Parathyroid adenoma (tissue), 2 donors: ENCODE measurements at regions not wholly inside any gene's neighbourhood (a gene's known extent, or its start where the extent isn't known, plus 50 kb on each side); places are given as distances from the start of the nearest gene placed in this dataset.
"Not testable (repeated sequence)": the region's sequence is repeated elsewhere in the genome, so short reads cannot be mapped to it uniquely, and the experiment has no call there.

Source experiments
- H2AFZ ChIP-seq: fragments of 300-600 bp; sonication (generic); one replicate; pipeline ENCODE4 v1.7.0; 2017; ENCODE audit warnings: antibody characterized with exemption, mild to moderate bottlenecking
- H3K27ac ChIP-seq: fragments of 300-600 bp; sonication (generic); one replicate; pipeline ENCODE4 v1.7.0; 2017
- H3K27me3 ChIP-seq: fragments of 300-600 bp; sonication (generic); one replicate; pipeline ENCODE4 v1.7.0; 2017; ENCODE audit warnings: low read length; ENCODE audit not compliant: control insufficient read depth, insufficient read depth
- H3K36me3 ChIP-seq: fragments of 300-600 bp; sonication (generic); one replicate; pipeline ENCODE4 v1.7.0; 2017; ENCODE audit warnings: low read length; ENCODE audit not compliant: control insufficient read depth, insufficient read depth
- H3K4me1 ChIP-seq: fragments of 300-600 bp; sonication (generic); one replicate; pipeline ENCODE4 v1.7.0; 2017; ENCODE audit warnings: control low read depth
- H3K4me2 ChIP-seq: fragments of 300-600 bp; sonication (generic); one replicate; pipeline ENCODE4 v1.7.0; 2017; ENCODE audit warnings: low read length
- H3K4me3 ChIP-seq: fragments of 300-600 bp; sonication (generic); one replicate; pipeline ENCODE4 v1.7.0; 2017; ENCODE audit warnings: low read depth, low read length
- H3K79me2 ChIP-seq: fragments of 300-600 bp; sonication (generic); one replicate; pipeline ENCODE4 v1.7.0; 2017; ENCODE audit warnings: control low read depth
- H3K9ac ChIP-seq: fragments of 300-600 bp; sonication (generic); one replicate; pipeline ENCODE4 v1.7.0; 2017; ENCODE audit warnings: mild to moderate bottlenecking
- H3K9me3 ChIP-seq: fragments of 300-600 bp; sonication (generic); one replicate; pipeline ENCODE4 v1.7.0; 2017; ENCODE audit warnings: low read length; ENCODE audit not compliant: control insufficient read depth
- CTCF ChIP-seq: fragments of 300-600 bp; sonication (generic); IDR thresholded peaks from one replicate; pipeline ENCODE4 v1.7.0; 2017; ENCODE audit warnings: antibody characterized with exemption, mild to moderate bottlenecking
- donor health status: primary hyperparathyroidism.

GRCh38 chr21:23130308-23130707 is 2132.1 kb downstream of the NCAM2 start:
- H3K9me3 ChIP-seq, result no peaks in the 10 kb centered on the region
- H3K9ac ChIP-seq, result no peak overlapping the region
- no peaks in the 10 kb centered on the region for H3K27me3 ChIP-seq
- H3K4me2 ChIP-seq, result no peak overlapping the region
- no peaks in the 10 kb centered on the region for H3K4me1 ChIP-seq
- TF ChIP-seq CTCF, result no peak
- H2AFZ ChIP-seq, result no peak overlapping the region
- H3K79me2 ChIP-seq, result no peaks in the 10 kb centered on the region
- no peak overlapping the region for H3K4me3 ChIP-seq
- H3K27ac ChIP-seq, result no peak overlapping the region
- H3K36me3 ChIP-seq, result no peaks in the 10 kb centered on the region

- Histone ChIP-seq H3K79me2 (no peaks in the 10 kb centered on the region), H3K36me3 (no peaks in the 10 kb centered on the region), H3K4me2 (no peak overlapping the region), H3K9me3 (no peaks in the 10 kb centered on the region), H3K9ac (no peak overlapping the region), H3K27me3 (no peaks in the 10 kb centered on the region), H3K4me3 (no peak overlapping the region), H2AFZ (no peak overlapping the region), H3K27ac (no peak overlapping the region), H3K4me1 (no peaks in the 10 kb centered on the region)
- TF ChIP-seq CTCF, result no peak
These were observed 2133.0 kb downstream of the NCAM2 start for GRCh38 chr21:23131177-23131576.

- Histone ChIP-seq H3K4me1 (no peaks in the 10 kb centered on the region), H3K9me3 (no peaks in the 10 kb centered on the region)
- no peak for TF ChIP-seq CTCF
These were observed 2140.6 kb downstream of the NCAM2 start for GRCh38 chr21:23138797-23139196.

GRCh38 chr21:23152130-23152529 is 2153.9 kb downstream of the NCAM2 start:
- H3K4me1 ChIP-seq, result no peaks in the 10 kb centered on the region
- no peak overlapping the region for H2AFZ ChIP-seq
- H3K4me3 ChIP-seq, result no peak overlapping the region
- H3K27me3 ChIP-seq, result no peaks in the 10 kb centered on the region
- H3K9ac ChIP-seq, result no peak overlapping the region
- no peak overlapping the region for H3K27ac ChIP-seq
- H3K9me3 ChIP-seq, result no peaks in the 10 kb centered on the region
- TF ChIP-seq CTCF, result no peak
- no peaks in the 10 kb centered on the region for H3K36me3 ChIP-seq
- H3K4me2 ChIP-seq, result no peak overlapping the region
- H3K79me2 ChIP-seq, result no peaks in the 10 kb centered on the region

More at GRCh38 chr21:23138797-23139196, 2140.6 kb downstream of the NCAM2 start:
- H3K9ac ChIP-seq, result no peak overlapping the region
- H3K4me3 ChIP-seq, result no peak overlapping the region
- no peak overlapping the region for H3K27ac ChIP-seq
- H2AFZ ChIP-seq, result no peak overlapping the region
- no peak overlapping the region for H3K4me2 ChIP-seq
- no peaks in the 10 kb centered on the region for H3K36me3 ChIP-seq
- H3K27me3 ChIP-seq, result no peaks in the 10 kb centered on the region
- H3K79me2 ChIP-seq, result no peaks in the 10 kb centered on the region

- not testable (repeated sequence) for H3K4me1 ChIP-seq, H3K27me3 ChIP-seq, H3K79me2 ChIP-seq, H3K9ac ChIP-seq, H3K27ac ChIP-seq, H3K4me3 ChIP-seq, H2AFZ ChIP-seq, H3K36me3 ChIP-seq, H3K9me3 ChIP-seq, H3K4me2 ChIP-seq
These were observed 2155.6 kb downstream of the NCAM2 start for GRCh38 chr21:23153842-23154241.
